IPS-18a (cell line): ENCODE measurements at regions not wholly inside any gene's neighbourhood (a gene's known extent, or its start where the extent isn't known, plus 50 kb on each side); places are given as distances from the start of the nearest gene placed in this dataset.
"Not testable (repeated sequence)": the region's sequence is repeated elsewhere in the genome, so short reads cannot be mapped to it uniquely, and the experiment has no call there.

Experiments used
- H3K27ac ChIP-seq: one replicate; pipeline ENCODE4 v1.5.1; 2013; ENCODE audit warnings: low read length
- H3K27me3 ChIP-seq: one replicate; pipeline ENCODE4 v1.6.1; 2013; ENCODE audit warnings: mild to moderate bottlenecking, low read length; ENCODE audit not compliant: control insufficient read depth, insufficient read depth
- H3K36me3 ChIP-seq: one replicate; pipeline ENCODE4 v1.6.1; 2013; ENCODE audit warnings: low read depth, low read length; ENCODE audit not compliant: control insufficient read depth
- H3K4me1 ChIP-seq: one replicate; pipeline ENCODE4 v1.6.1; 2013; ENCODE audit warnings: low read depth, low read length; ENCODE audit not compliant: control insufficient read depth
- H3K4me3 ChIP-seq: one replicate; pipeline ENCODE4 v1.5.1; 2013; ENCODE audit warnings: low read length
- H3K9ac ChIP-seq: one replicate; pipeline ENCODE4 v1.6.1; 2013; ENCODE audit warnings: mild to moderate bottlenecking, low read length, moderate library complexity
- H3K9me3 ChIP-seq: one replicate; pipeline ENCODE4 v1.6.1; 2013; ENCODE audit warnings: low read depth, low read length; ENCODE audit not compliant: control insufficient read depth

DNA sequence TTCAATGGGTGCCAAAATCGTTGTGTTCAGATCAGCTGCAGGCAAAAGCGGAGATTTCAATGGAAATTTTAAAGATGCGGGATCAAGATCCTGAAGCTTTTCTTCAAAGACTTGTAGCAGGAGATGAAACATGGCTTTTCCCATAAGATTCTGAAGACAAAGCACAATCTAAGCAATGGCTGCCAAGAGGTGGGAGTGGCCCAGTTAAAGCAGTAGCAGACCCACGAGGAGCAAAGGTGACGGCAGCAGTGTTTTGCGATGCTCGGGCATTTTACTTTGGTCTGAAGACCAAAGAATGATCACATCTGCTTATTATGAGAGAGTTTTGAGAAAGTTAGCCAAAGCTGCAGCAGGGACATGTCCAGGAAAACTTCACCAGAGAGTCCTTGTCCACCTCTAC, 222.9 kb downstream of the DSC3 start:
- Histone ChIP-seq H3K27me3 (no peaks in the 10 kb centered on the region), H3K9me3 (peaks cover 12% of the 10 kb centered on the region), H3K9ac (no peak overlapping the region), H3K27ac (no peak overlapping the region), H3K36me3 (no peaks in the 10 kb centered on the region), H3K4me1 (no peaks in the 10 kb centered on the region), H3K4me3 (no peak overlapping the region)

DNA sequence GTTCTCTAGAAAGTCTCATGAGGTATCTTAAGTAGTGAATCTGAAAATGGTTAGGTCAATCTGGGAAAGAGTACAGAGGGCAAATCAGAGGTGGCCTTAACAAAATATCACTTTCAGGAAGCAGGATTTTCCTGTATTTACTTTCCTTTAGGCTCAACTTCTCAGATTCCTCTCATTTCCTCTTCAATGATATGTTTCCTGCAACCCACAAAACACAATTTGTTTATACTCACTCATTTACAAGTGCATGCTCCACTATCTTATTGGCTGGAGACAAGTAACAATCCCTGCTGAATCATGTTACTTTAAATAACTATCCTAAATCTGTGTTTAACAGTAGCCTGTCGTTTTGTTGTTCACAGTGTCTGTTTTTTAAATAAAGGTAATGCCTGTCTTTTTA, 228.1 kb downstream of the DSC3 start:
- Histone ChIP-seq H3K9ac (no peak overlapping the region), H3K27ac (no peak overlapping the region), H3K27me3 (no peaks in the 10 kb centered on the region), H3K4me3 (no peak overlapping the region), H3K9me3 (peaks cover 12% of the 10 kb centered on the region), H3K4me1 (no peaks in the 10 kb centered on the region), H3K36me3 (no peaks in the 10 kb centered on the region)

- H3K4me1 ChIP-seq: no peaks in the 10 kb centered on the region
- no peaks in the 10 kb centered on the region for H3K36me3 ChIP-seq
- no peaks in the 10 kb centered on the region for H3K27me3 ChIP-seq
- H3K9me3 ChIP-seq: peaks cover 5% of the 10 kb centered on the region
- no peak overlapping the region for H3K9ac ChIP-seq
- H3K4me3 ChIP-seq: no peak overlapping the region
- no peak overlapping the region for H3K27ac ChIP-seq
Measured at GRCh38 chr18:30811580-30811979, 231.0 kb downstream of the DSC3 start.

DNA sequence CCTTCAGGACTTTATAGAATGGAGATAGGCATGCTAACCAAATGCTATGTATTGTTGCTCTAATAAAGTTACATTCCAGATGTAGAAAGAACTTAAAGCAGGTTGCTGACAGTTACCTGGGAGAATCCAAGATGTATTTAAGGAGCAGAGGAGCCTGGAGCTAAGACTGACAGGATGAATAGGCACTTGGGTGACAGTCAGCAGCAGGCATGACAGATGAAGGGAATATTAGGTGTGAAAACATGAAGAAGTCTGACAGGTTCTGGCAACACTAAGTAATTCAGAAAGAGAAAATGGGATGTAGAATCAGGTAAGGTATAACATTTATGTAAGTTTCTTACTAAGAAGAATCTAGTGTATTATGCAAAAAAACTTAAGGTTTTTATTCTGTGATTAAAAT, 232.0 kb downstream of the DSC3 start:
- no peaks in the 10 kb centered on the region for H3K9me3 ChIP-seq
- H3K27ac ChIP-seq: no peak overlapping the region
- H3K4me3 ChIP-seq: no peak overlapping the region
- H3K36me3 ChIP-seq: no peaks in the 10 kb centered on the region
- no peaks in the 10 kb centered on the region for H3K27me3 ChIP-seq
- H3K9ac ChIP-seq: no peak overlapping the region
- H3K4me1 ChIP-seq: no peaks in the 10 kb centered on the region

DNA sequence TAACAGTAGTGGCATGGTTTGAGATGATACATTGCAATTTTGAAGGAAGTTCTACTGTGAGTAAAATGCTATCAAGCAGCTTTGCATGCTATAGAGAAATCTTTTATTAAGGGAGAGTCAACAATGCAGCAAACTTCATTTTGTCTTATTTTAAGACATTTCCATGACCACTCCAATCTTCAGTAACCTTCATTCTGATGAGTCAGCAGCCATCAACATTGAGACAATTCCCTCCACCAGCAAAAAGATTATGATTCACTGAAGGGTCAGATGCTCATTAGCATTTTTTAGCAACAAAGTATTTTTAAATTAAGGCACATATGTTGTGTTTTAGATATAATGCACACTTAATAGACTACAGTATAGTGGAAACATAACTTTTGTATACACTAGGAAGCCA, 235.7 kb downstream of the DSC3 start:
- Histone ChIP-seq H3K27me3 (no peaks in the 10 kb centered on the region), H3K9ac (no peak overlapping the region), H3K9me3 (no peaks in the 10 kb centered on the region), H3K27ac (no peak overlapping the region), H3K4me3 (no peak overlapping the region), H3K4me1 (no peaks in the 10 kb centered on the region), H3K36me3 (no peaks in the 10 kb centered on the region)

DNA sequence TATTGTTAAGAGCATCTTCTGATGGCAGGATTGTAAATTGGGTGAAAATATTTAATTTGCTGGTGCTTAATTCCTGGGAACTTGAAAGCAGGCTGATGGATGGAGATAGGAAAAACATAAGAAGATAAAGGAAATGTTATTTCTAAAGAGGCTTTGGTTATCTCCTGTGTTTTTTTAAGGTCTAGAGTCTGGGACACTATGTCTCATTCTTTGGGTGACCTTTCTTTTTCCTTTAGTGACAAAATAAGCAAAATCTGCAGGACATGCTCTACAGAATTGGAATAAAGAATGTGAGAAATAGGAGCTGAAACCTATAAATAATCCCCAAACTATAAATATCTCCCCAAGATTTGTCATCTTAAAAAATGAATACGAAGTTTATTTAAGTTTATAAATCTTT, 241.7 kb downstream of the DSC3 start:
- Histone ChIP-seq H3K9me3 (no peaks in the 10 kb centered on the region), H3K36me3 (no peaks in the 10 kb centered on the region), H3K9ac (no peak overlapping the region), H3K27me3 (no peaks in the 10 kb centered on the region), H3K4me1 (no peaks in the 10 kb centered on the region), H3K27ac (no peak overlapping the region), H3K4me3 (no peak overlapping the region)

DNA sequence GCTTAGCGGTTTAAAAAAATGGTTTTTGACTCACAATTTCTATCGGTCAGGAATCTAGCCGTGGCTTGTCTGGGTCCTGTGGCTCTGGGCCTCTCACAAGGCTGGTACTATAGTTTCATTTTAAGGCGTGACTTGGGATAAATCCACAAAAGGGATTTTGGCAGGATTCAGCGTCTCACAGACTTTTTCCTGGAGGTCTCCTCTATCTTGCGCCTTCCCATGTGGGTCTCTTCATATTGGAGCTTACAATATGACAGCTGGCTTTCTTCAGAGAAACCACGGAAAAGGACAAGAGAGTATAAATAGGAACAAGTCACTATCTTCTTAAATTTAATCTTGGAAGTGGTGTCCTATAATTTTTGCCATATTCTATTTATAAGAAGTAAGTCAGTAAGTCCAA, 250.5 kb downstream of the DSC3 start:
- Histone ChIP-seq H3K27ac (no peak overlapping the region), H3K36me3 (no peaks in the 10 kb centered on the region), H3K4me1 (peaks cover 5% of the 10 kb centered on the region), H3K27me3 (no peaks in the 10 kb centered on the region), H3K9me3 (no peaks in the 10 kb centered on the region), H3K9ac (no peak overlapping the region), H3K4me3 (no peak overlapping the region)

DNA sequence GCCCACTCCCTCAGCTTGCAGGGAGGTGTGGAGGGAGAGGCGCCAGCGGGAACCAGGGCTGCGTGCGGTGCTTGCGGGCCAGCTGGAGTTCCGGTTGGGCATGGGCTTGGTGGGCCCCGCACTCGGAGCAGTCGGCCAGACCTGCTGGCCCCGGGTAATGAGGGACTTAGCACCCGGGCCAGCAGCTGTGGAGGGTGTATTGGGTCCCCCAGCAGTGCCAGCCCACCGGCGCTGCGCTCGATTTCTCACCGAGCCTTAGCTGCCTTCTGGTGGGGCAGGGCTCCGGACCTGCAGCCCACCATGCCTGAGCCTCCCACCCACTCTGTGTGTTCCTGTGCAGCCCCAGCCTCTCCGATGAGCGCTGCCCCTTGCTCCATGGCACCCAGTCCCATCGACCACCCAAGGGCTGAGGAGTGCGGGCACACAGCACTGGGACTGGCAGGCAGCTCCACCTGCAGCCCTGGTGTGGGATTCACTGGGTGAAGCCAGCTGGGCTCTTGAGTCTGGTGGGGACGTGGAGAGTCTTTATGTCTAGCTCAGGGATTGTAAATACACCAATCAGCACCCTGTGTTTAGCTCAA, 254.0 kb downstream of the DSC3 start:
- not testable (repeated sequence) for H3K36me3 ChIP-seq, H3K4me1 ChIP-seq, H3K9me3 ChIP-seq, H3K9ac ChIP-seq, H3K27me3 ChIP-seq, H3K27ac ChIP-seq, H3K4me3 ChIP-seq

- H3K27me3 ChIP-seq: no peaks in the 10 kb centered on the region
- H3K4me1 ChIP-seq: peaks cover 5% of the 10 kb centered on the region
- H3K9ac ChIP-seq: no peak overlapping the region
- H3K36me3 ChIP-seq: no peaks in the 10 kb centered on the region
- no peak overlapping the region for H3K27ac ChIP-seq
- no peak overlapping the region for H3K4me3 ChIP-seq
- no peaks in the 10 kb centered on the region for H3K9me3 ChIP-seq
Measured at GRCh38 chr18:30787410-30787809, 255.1 kb downstream of the DSC3 start.

DNA sequence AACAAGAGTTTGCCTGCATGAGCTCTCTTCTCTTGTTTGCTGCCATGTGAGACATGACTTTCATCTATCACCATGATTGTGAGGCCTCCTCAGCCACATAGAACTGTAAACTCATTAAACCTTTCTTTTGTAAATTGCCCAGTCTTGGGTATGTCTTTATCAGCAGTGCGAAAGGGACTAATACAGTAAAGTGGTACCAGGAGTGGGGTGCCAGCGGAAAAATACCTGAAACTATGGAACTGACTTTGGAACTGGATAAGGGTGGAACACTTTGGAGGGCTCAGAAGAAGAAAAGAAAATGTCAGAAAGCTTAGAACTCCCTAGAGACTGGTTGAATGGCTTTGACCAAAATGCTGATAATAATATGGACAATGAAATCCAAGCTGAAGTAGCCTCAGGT, 260.9 kb downstream of the DSC3 start:
- H3K27me3 ChIP-seq: no peaks in the 10 kb centered on the region
- H3K9me3 ChIP-seq: peaks cover 9% of the 10 kb centered on the region
- no peak overlapping the region for H3K4me3 ChIP-seq
- H3K36me3 ChIP-seq: no peaks in the 10 kb centered on the region
- no peak overlapping the region for H3K9ac ChIP-seq
- H3K27ac ChIP-seq: no peak overlapping the region
- no peaks in the 10 kb centered on the region for H3K4me1 ChIP-seq

DNA sequence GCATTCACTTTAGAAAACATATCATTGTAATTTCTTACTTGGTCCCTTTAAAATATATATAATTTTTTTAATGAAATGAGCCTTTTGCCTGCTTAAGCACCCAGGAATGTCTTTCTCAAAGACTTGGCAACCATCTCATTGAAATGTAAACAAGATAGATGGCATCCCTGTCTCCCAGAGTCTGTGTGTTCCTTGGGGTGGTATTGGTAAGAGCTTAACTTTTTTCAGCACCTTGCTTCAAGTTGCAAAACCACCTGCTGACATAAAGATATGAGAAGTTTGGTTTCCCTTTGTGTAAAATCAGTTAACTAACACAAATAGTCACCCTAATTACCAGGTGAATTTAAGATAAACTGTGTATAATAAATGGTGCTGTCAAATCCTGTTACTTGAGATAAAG, 266.9 kb downstream of the DSC3 start:
- Histone ChIP-seq H3K36me3 (no peaks in the 10 kb centered on the region), H3K27ac (no peak overlapping the region), H3K4me3 (peak overlapping the region; percentile 27), H3K4me1 (peaks cover 7% of the 10 kb centered on the region), H3K27me3 (no peaks in the 10 kb centered on the region), H3K9me3 (peaks cover 9% of the 10 kb centered on the region), H3K9ac (no peak overlapping the region)

DNA sequence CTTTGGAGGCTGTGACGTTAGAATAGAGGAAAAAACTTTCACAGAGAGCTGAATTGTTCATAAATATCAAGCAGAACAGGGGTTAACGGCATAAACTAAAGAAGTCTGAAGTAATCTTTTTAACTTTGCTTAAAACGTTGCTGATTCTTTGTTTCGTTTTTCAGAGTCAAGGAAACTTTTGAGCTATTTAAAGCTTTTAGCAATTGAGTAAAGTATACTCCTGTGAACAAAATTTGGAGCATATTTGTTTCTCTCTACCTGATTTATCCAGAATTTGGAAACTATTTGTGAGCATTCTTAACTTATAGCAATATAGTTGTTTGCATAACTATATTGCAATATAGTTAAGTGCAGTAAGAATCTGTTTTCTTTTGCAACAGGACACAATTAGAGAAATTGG, 270.4 kb downstream of the DSC3 start:
- not testable (repeated sequence) for H3K4me3 ChIP-seq, H3K9ac ChIP-seq, H3K4me1 ChIP-seq, H3K9me3 ChIP-seq, H3K36me3 ChIP-seq, H3K27me3 ChIP-seq, H3K27ac ChIP-seq
